ENCODE measurements at regions not wholly inside any gene's neighbourhood (a gene's known extent, or its start where the extent isn't known, plus 50 kb on each side); places are given as distances from the start of the nearest gene placed in this dataset.

GRCh38 chr13:78845656-78846365, 186.9 kb upstream of the OBI1 start:
- DNase-seq = peak; percentile 43 to 63

- no peak for DNase-seq
Measured at GRCh38 chr13:78844106-78844505, 185.2 kb upstream of the OBI1 start.

GRCh38 chr13:78841358-78841963, 182.5 kb upstream of the OBI1 start:
- no peak for DNase-seq

- no peak for DNase-seq
Measured at GRCh38 chr13:78836238-78836784, 177.4 kb upstream of the OBI1 start.

- no peak for DNase-seq
Measured at GRCh38 chr13:78832461-78832860, 173.5 kb upstream of the OBI1 start.

- DNase-seq = no peak
Measured at GRCh38 chr13:78830508-78830907, 171.6 kb upstream of the OBI1 start.

- DNase-seq = no peak
Measured at GRCh38 chr13:78829821-78830220, 170.9 kb upstream of the OBI1 start.

- DNase-seq = no peak
Measured at GRCh38 chr13:78827471-78827870, 168.5 kb upstream of the OBI1 start.

GRCh38 chr13:78826936-78827335, 168.0 kb upstream of the OBI1 start:
- DNase-seq = no peak

- no peak for DNase-seq
Measured at GRCh38 chr13:78826312-78826711, 167.4 kb upstream of the OBI1 start.

GRCh38 chr13:78820541-78820940, 161.6 kb upstream of the OBI1 start:
- DNase-seq = no peak

- no peak for DNase-seq
Measured at GRCh38 chr13:78816592-78816991, 157.6 kb upstream of the OBI1 start.

GRCh38 chr13:78816154-78816553, 157.2 kb upstream of the OBI1 start:
- DNase-seq = no peak

GRCh38 chr13:78806457-78806856, 147.5 kb upstream of the OBI1 start:
- DNase-seq = no peak

- DNase-seq = no peak
Measured at GRCh38 chr13:78802912-78803311, 144.0 kb upstream of the OBI1 start.

- DNase-seq = peak in 1 of 2 donors; percentile 7
Measured at GRCh38 chr13:78787190-78787589, 128.2 kb upstream of the OBI1 start.

GRCh38 chr13:78786459-78786858, 127.5 kb upstream of the OBI1 start:
- DNase-seq = no peak

GRCh38 chr13:78785764-78786163, 126.8 kb upstream of the OBI1 start:
- DNase-seq = no peak

GRCh38 chr13:78784014-78784750, 125.2 kb upstream of the OBI1 start:
- DNase-seq = no peak

GRCh38 chr13:78780708-78781107, 121.8 kb upstream of the OBI1 start:
- no peak for DNase-seq

GRCh38 chr13:78779608-78780007, 120.7 kb upstream of the OBI1 start:
- no peak for DNase-seq

- no peak for DNase-seq
Measured at GRCh38 chr13:78777976-78778375, 119.0 kb upstream of the OBI1 start.

- DNase-seq = no peak
Measured at GRCh38 chr13:78777396-78777795, 118.4 kb upstream of the OBI1 start.

GRCh38 chr13:78772933-78773332, 114.0 kb upstream of the OBI1 start:
- DNase-seq = no peak

Measured in inflammatory macrophage treated with lipopolysaccharide for 1 hour (primary cell).